GM23338 (cell line): ENCODE measurements at regions not wholly inside any gene's neighbourhood (a gene's known extent, or its start where the extent isn't known, plus 50 kb on each side); places are given as distances from the start of the nearest gene placed in this dataset.

Experiments used
- ATAC-seq: fragments of 200-7000 bp; cut with Tn5 transposase; 3 replicates; pipeline ENCODE4 v1.9.1; 2020
- DNase-seq: peaks from one replicate; pipeline ENCODE4 v3.0.0-alpha.2; 2015; ENCODE audit warnings: low spot score
- H2AFZ ChIP-seq: fragments of 200-600 bp; sonication (generic); 2 replicates; pipeline ENCODE4 v1.8.0; 2016; ENCODE audit warnings: antibody characterized with exemption, mild to moderate bottlenecking, moderate library complexity
- H3F3A ChIP-seq: fragments of 200-600 bp; sonication (generic); replicated peaks from 2 replicates; pipeline ENCODE4 v1.8.0; 2017; ENCODE audit warnings: antibody characterized with exemption, mixed run types, low read depth
- H3K27ac ChIP-seq: fragments of 200-600 bp; sonication (generic); 2 replicates; pipeline ENCODE4 v1.6.1; 2016; ENCODE audit warnings: low read depth
- H3K27me3 ChIP-seq: fragments of 200-600 bp; sonication (generic); 2 replicates; pipeline ENCODE4 v1.8.0; 2016; ENCODE audit warnings: mild to moderate bottlenecking, mixed run types, moderate library complexity; ENCODE audit not compliant: insufficient read depth
- H3K36me3 ChIP-seq: fragments of 200-600 bp; sonication (generic); 2 replicates; pipeline ENCODE4 v1.8.0; 2016; ENCODE audit warnings: mild to moderate bottlenecking; ENCODE audit not compliant: insufficient read depth
- H3K4me1 ChIP-seq: fragments of 200-600 bp; sonication (generic); 2 replicates; pipeline ENCODE4 v1.8.0; 2016; ENCODE audit warnings: mild to moderate bottlenecking, moderate library complexity; ENCODE audit not compliant: insufficient read depth
- H3K4me2 ChIP-seq: fragments of 200-600 bp; sonication (generic); 2 replicates; pipeline ENCODE4 v1.7.1; 2017; ENCODE audit warnings: mixed run types
- H3K4me3 ChIP-seq: fragments of 200-600 bp; sonication (generic); 2 replicates; pipeline ENCODE4 v1.6.1; 2016; ENCODE audit warnings: mixed run types
- H3K79me2 ChIP-seq: fragments of 200-600 bp; sonication (generic); replicated peaks from 2 replicates; pipeline ENCODE4 v1.8.0; 2017; ENCODE audit warnings: mild to moderate bottlenecking; ENCODE audit not compliant: insufficient read depth
- H3K9me2 ChIP-seq: fragments of 200-600 bp; sonication (generic); 2 replicates; pipeline ENCODE4 v1.8.0; 2017; ENCODE audit not compliant: insufficient read depth
- H4K20me1 ChIP-seq: fragments of 200-600 bp; sonication (generic); replicated peaks from 2 replicates; pipeline ENCODE4 v1.8.0; 2017; ENCODE audit warnings: mild to moderate bottlenecking; ENCODE audit not compliant: insufficient read depth
- H3K27ac Mint-ChIP-seq: 2 replicates; pipeline ENCODE4 v1.8.0; 2020; ENCODE audit warnings: inconsistent platforms, mild to moderate bottlenecking, moderate library complexity, mixed read lengths
- H3K27me3 Mint-ChIP-seq: 3 replicates; pipeline ENCODE4 v1.8.0; 2022; ENCODE audit warnings: low read depth, mild to moderate bottlenecking, moderate library complexity, mixed read lengths, inconsistent platforms; ENCODE audit not compliant: insufficient read depth, poor library complexity
- H3K36me3 Mint-ChIP-seq: 3 replicates; pipeline ENCODE4 v1.8.0; 2021; ENCODE audit warnings: low read depth, mild to moderate bottlenecking, inconsistent platforms, moderate library complexity, mixed read lengths
- H3K4me1 Mint-ChIP-seq: 3 replicates; pipeline ENCODE4 v1.8.0; 2020; ENCODE audit warnings: mild to moderate bottlenecking, inconsistent platforms, mixed read lengths
- H3K4me3 Mint-ChIP-seq: 3 replicates; pipeline ENCODE4 v1.8.0; 2021; ENCODE audit warnings: moderate library complexity, mild to moderate bottlenecking, inconsistent platforms, mixed read lengths
- H3K9me3 Mint-ChIP-seq: 3 replicates; pipeline ENCODE4 v1.8.0; 2020; ENCODE audit warnings: moderate library complexity, mild to moderate bottlenecking, inconsistent platforms, mixed read lengths
- CREB1 ChIP-seq: fragments of 250-450 bp; sonication (Bioruptor Pico); IDR thresholded peaks from 2 replicates; pipeline ENCODE4 v1.5.0; 2020; ENCODE audit warnings: low read depth, mild to moderate bottlenecking, moderate library complexity
- CTCF ChIP-seq, 2 experiments: fragments of 200-600 bp in 1 of 2; sonication (generic) in 1 of 2; conservative IDR thresholded peaks; 2 replicates each; pipeline versions ENCODE4 v1.5.1 to v1.6.1; 2016 to 2017; ENCODE audit warnings: antibody characterized with exemption in 2 of 2, low read depth in 2 of 2, mild to moderate bottlenecking in 2 of 2, moderate library complexity in 1 of 2
- ETS1 ChIP-seq: IDR thresholded peaks from 2 replicates; pipeline ENCODE4 v1.6.1; 2016; ENCODE audit warnings: antibody characterized with exemption
- EZH2 ChIP-seq: fragments of 200-600 bp; sonication (generic); IDR thresholded peaks from one replicate; pipeline ENCODE4 v1.8.0; 2017; ENCODE audit warnings: antibody characterized with exemption, mild to moderate bottlenecking, low read depth; ENCODE audit not compliant: unreplicated experiment
- EZH2phosphoT487 ChIP-seq: fragments of 200-600 bp; sonication (generic); IDR thresholded peaks from one replicate; pipeline ENCODE4 v1.8.1; 2018; ENCODE audit warnings: antibody characterized with exemption; ENCODE audit not compliant: unreplicated experiment
- JUNB ChIP-seq: IDR thresholded peaks from one replicate; pipeline ENCODE4 v1.6.1; 2016; ENCODE audit warnings: antibody characterized with exemption; ENCODE audit not compliant: unreplicated experiment
- NANOG ChIP-seq: IDR thresholded peaks from 2 replicates; pipeline ENCODE4 v1.6.1; 2016; ENCODE audit warnings: antibody characterized with exemption, borderline replicate concordance
- POLR2AphosphoS5 ChIP-seq: IDR thresholded peaks from 2 replicates; pipeline ENCODE4 v1.6.1; 2016; ENCODE audit warnings: antibody characterized with exemption, low read depth
- REST ChIP-seq: IDR thresholded peaks from one replicate; pipeline ENCODE4 v1.6.1; 2018; ENCODE audit warnings: antibody characterized with exemption; ENCODE audit not compliant: unreplicated experiment
- STAT1 ChIP-seq: IDR thresholded peaks from one replicate; pipeline ENCODE4 v1.6.1; 2016; ENCODE audit warnings: antibody characterized with exemption; ENCODE audit not compliant: unreplicated experiment
- ZNF114 ChIP-seq: fragments of 250-450 bp; sonication (Bioruptor Pico); IDR thresholded peaks from 2 replicates; pipeline ENCODE4 v1.5.0; 2020; ENCODE audit warnings: mild to moderate bottlenecking, moderate library complexity
- ZNF331 ChIP-seq: fragments of 250-450 bp; sonication (Bioruptor Pico); IDR thresholded peaks from 2 replicates; pipeline ENCODE4 v1.5.0; 2020; ENCODE audit warnings: low read depth, mild to moderate bottlenecking, moderate library complexity
- ZNF462 ChIP-seq: fragments of 250-450 bp; sonication (Bioruptor Pico); IDR thresholded peaks from 2 replicates; pipeline ENCODE4 v1.5.0; 2020; ENCODE audit warnings: mild to moderate bottlenecking, moderate library complexity

- Histone ChIP-seq H3K36me3 (no peaks in the 10 kb centered on the region), H3K4me3 (no peak overlapping the region), H2AFZ (no peak overlapping the region), H3F3A (no peaks in the 10 kb centered on the region), H3K4me2 (no peak overlapping the region), H3K27ac (no peak overlapping the region), H3K9me2 (peaks cover 9% of the 10 kb centered on the region; the same call in 1 of the 2 replicates), H4K20me1 (no peaks in the 10 kb centered on the region), H3K4me1 (no peaks in the 10 kb centered on the region), H3K27me3 (no peaks in the 10 kb centered on the region), H3K79me2 (no peaks in the 10 kb centered on the region)
- Mint-ChIP-seq H3K36me3 (no peaks in the 10 kb centered on the region), H3K9me3 (no peaks in the 10 kb centered on the region), H3K27me3 (peaks cover under 1% of the 10 kb centered on the region), H3K4me3 (no peak overlapping the region), H3K27ac (no peak overlapping the region), H3K4me1 (no peaks in the 10 kb centered on the region)
- DNase-seq (no peak), ATAC-seq (no peak)
- no peak for TF ChIP-seq EZH2phosphoT487
- TF ChIP-seq NANOG, result no peak
- no peak for TF ChIP-seq ZNF462 (CRISPR knock-in tag)
- no peak for TF ChIP-seq REST
- no peak for TF ChIP-seq STAT1
- no peak for TF ChIP-seq POLR2AphosphoS5
- TF ChIP-seq ZNF114 (CRISPR knock-in tag), result no peak
- no peak for TF ChIP-seq CTCF (conservative IDR thresholded peaks at IDR 0.05; ENCODE audit: low read depth in 2 of 2)
- TF ChIP-seq ZNF331, result no peak
- no peak for TF ChIP-seq CREB1
- no peak for TF ChIP-seq ETS1
- no peak for TF ChIP-seq JUNB
- no peak for TF ChIP-seq EZH2
These were observed 292.3 kb upstream of the WWC1 start for GRCh38 chr5:167999182-167999581.
